ENCODE measurements at regions not wholly inside any gene's neighbourhood (a gene's known extent, or its start where the extent isn't known, plus 50 kb on each side); places are given as distances from the start of the nearest gene placed in this dataset.
A peak's percentile ranks its signal among the peaks of the same experiment; 100 is the strongest.

GRCh38 chr12:9342614-9343353 lies 134.6 kb upstream of the PZP start (continued):
- TF ChIP-seq TFDP2 (CRISPR knock-in tag; IDR thresholded peaks at IDR 0.05) (0 out of 2 replicates have a peak, but pooled peaks have one; percentile 40), MEF2D (CRISPR knock-in tag; IDR thresholded peaks at IDR 0.05) (peak; percentile 79), ZNF317 (CRISPR knock-in tag; IDR thresholded peaks at IDR 0.05) (no peak), ZNF251 (CRISPR knock-in tag; IDR thresholded peaks at IDR 0.05) (no peak), ZNF720 (CRISPR knock-in tag; IDR thresholded peaks at IDR 0.05) (no peak), ZKSCAN1 (IDR thresholded peaks at IDR 0.05; ENCODE audit: low read length) (no peak), MEIS1 (CRISPR knock-in tag; IDR thresholded peaks at IDR 0.05; ENCODE audit: borderline replicate concordance) (peak; percentile 82), PAF1 (CRISPR knock-in tag; IDR thresholded peaks at IDR 0.05) (no peak), ZNF496 (CRISPR knock-in tag; IDR thresholded peaks at IDR 0.05; ENCODE audit: insufficient replicate concordance) (no peak), ZNF382 (CRISPR knock-in tag; IDR thresholded peaks at IDR 0.05; ENCODE audit: borderline replicate concordance) (no peak), ZNF619 (CRISPR knock-in tag; IDR thresholded peaks at IDR 0.05) (no peak), KLF6 (CRISPR knock-in tag; IDR thresholded peaks at IDR 0.05) (no peak), RFXAP (CRISPR knock-in tag; IDR thresholded peaks at IDR 0.05; ENCODE audit: borderline replicate concordance) (peak; percentile 43; the same call in 1 of the 2 replicates), ZBTB4 (CRISPR knock-in tag; IDR thresholded peaks at IDR 0.05; ENCODE audit: borderline replicate concordance) (no peak), MED13 (CRISPR knock-in tag; IDR thresholded peaks at IDR 0.05) (no peak), RFX1 (IDR thresholded peaks at IDR 0.05) (no peak), FOXP1 (IDR thresholded peaks at IDR 0.05) (no peak), FOXP1 (CRISPR knock-in tag; IDR thresholded peaks at IDR 0.05) (peak; percentile 80), ZNF468 (CRISPR knock-in tag; IDR thresholded peaks at IDR 0.05) (no peak)
